Mucosa of rectum (tissue), 2 donors: ENCODE measurements at regions not wholly inside any gene's neighbourhood (a gene's known extent, or its start where the extent isn't known, plus 50 kb on each side); places are given as distances from the start of the nearest gene placed in this dataset.

Experiments used
- H3K27ac ChIP-seq, 2 donors: one replicate each; pipeline ENCODE4 v1.7.0; 2013; ENCODE audit warnings: inconsistent platforms in 2 of 2, low read depth in 2 of 2, low read length in 2 of 2
- H3K27me3 ChIP-seq, 2 donors: one replicate each; pipeline ENCODE4 v1.7.0; 2013; ENCODE audit warnings: low read length in 2 of 2; ENCODE audit not compliant: control insufficient read depth in 2 of 2, insufficient read depth in 2 of 2
- H3K36me3 ChIP-seq, 2 donors: one replicate each; pipeline ENCODE4 v1.7.0; 2013; ENCODE audit warnings: low read length in 2 of 2; ENCODE audit not compliant: control insufficient read depth in 2 of 2, insufficient read depth in 2 of 2
- H3K4me1 ChIP-seq, 2 donors: one replicate each; pipeline ENCODE4 v1.7.0; 2013; ENCODE audit warnings: low read length in 2 of 2, mild to moderate bottlenecking in 1 of 2; ENCODE audit not compliant: control insufficient read depth in 2 of 2, insufficient read depth in 2 of 2
- H3K4me3 ChIP-seq, 2 donors: one replicate each; pipeline ENCODE4 v1.7.0; 2013; ENCODE audit warnings: low read length in 2 of 2
- H3K9ac ChIP-seq, 2 donors: one replicate each; pipeline ENCODE4 v1.7.0; 2013; ENCODE audit warnings: low read length in 2 of 2, low read depth in 1 of 2, mild to moderate bottlenecking in 1 of 2
- H3K9me3 ChIP-seq, 2 donors: one replicate each; pipeline ENCODE4 v1.7.0; 2013; ENCODE audit warnings: low read length in 2 of 2; ENCODE audit not compliant: control insufficient read depth in 2 of 2
- donor health status: healthy.
- donor health status: Normal muscosa, but diverticular disease.

DNA sequence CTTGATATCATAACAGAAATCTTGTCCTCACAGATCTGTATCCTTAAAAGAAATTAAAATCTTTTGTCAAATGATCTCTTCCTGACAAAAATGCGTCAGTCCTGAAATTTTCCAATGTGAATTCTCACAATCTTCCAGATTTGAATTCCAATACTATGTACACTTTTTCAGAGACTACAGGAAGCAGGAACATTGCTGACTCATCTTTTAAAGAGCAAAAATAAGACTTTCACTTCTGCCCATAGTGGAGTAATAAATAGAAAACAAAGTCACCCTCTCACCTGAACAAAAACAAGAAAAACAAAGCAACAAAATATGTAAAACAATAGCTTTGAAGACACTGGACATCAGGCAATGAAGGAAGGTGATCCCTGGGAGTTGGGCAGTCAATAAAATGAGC is 167.0 kb upstream of the IPO5 start:
- H3K4me3 ChIP-seq = no peak overlapping the region
- H3K27ac ChIP-seq = no peak overlapping the region
- H3K4me1 ChIP-seq = no peaks in the 10 kb centered on the region
- no peaks in the 10 kb centered on the region for H3K36me3 ChIP-seq
- H3K27me3 ChIP-seq = no peaks in the 10 kb centered on the region
- peaks cover 0 to 4% of the 10 kb centered on the region in 2 donors for H3K9me3 ChIP-seq
- H3K9ac ChIP-seq = no peak overlapping the region

DNA sequence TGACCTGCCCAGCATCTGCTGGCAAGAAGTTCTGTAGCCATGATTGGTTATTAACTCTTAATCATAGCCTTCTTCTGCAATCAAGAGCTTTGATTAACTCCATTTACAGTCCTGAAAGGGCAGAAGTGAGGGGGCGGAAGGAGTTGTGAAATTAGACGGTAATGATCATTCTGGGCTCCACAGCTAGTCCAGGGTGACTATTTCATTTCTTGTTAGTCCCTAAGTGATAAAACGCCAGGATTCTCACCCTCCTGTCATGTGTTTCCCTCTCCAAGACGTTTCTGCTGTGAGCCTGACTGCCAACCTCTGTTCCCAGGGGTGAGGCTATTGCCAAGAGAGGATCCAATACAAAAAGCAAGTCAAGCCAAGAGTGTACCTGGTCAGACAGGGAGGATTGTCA is 155.9 kb upstream of the IPO5 start:
- H3K27me3 ChIP-seq = no peaks in the 10 kb centered on the region
- peaks cover 0 to 6% of the 10 kb centered on the region in 2 donors for H3K9me3 ChIP-seq
- no peaks in the 10 kb centered on the region for H3K4me1 ChIP-seq
- no peaks in the 10 kb centered on the region for H3K36me3 ChIP-seq
- no peak overlapping the region for H3K4me3 ChIP-seq
- no peak overlapping the region for H3K27ac ChIP-seq
- H3K9ac ChIP-seq = no peak overlapping the region

DNA sequence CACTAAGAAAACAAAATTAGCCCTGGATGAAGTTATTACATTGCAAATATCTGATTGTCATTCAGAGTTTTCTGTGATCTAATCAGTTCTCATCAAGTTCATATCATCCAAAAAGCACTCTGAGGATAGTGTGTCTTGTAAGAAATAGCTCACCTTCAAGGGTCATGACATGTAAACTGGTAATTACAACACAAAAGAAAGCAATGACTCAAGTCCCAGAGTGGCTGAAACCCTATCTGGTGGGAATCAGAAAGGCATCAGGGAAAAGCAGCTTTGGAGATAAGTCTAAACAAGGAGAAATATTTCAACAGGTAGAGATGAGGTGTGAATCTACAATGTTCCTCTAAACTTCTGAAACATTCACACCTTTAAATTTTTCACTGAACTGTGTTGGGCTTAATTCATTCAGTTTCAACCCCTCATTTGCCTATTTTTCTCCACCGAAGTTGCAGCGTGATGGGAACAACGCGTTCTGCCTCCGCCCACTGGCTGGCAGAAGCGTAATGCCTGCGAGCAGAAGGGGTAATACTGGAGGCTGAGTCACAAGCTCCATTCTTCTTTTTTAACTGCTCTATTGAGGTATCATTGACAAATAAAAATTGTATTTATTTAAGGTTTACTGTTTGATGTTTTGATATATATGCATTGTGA is 155.2 kb upstream of the IPO5 start:
- no peak overlapping the region for H3K4me3 ChIP-seq

DNA sequence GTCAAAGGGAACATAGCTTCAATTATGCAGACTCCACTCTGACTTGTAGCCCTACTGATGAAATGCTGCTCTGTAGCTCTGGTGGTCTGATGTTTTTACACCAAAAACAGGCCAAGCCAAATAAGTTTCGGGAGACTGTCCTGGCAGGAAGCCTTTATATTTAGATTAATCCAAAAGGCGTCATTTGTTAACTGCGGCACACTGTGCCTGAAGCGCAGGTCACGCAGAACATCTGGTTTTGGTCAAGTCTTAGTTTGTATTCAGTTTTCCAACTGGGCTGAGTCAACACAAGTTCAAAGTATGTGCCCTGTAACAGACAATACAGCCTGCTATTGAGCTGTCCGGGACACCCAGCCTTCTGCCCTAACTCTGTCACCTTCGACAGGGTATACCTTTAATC is 154.6 kb upstream of the IPO5 start:
- H3K4me1 ChIP-seq = no peaks in the 10 kb centered on the region

More for the DNA sequence above, 155.2 kb upstream of the IPO5 start:
- H3K27ac ChIP-seq = no peak overlapping the region
- no peak overlapping the region for H3K9ac ChIP-seq
- H3K4me1 ChIP-seq = no peaks in the 10 kb centered on the region
- no peaks in the 10 kb centered on the region for H3K27me3 ChIP-seq
- no peaks in the 10 kb centered on the region for H3K36me3 ChIP-seq
- H3K9me3 ChIP-seq = peaks cover 0 to 4% of the 10 kb centered on the region in 2 donors

DNA sequence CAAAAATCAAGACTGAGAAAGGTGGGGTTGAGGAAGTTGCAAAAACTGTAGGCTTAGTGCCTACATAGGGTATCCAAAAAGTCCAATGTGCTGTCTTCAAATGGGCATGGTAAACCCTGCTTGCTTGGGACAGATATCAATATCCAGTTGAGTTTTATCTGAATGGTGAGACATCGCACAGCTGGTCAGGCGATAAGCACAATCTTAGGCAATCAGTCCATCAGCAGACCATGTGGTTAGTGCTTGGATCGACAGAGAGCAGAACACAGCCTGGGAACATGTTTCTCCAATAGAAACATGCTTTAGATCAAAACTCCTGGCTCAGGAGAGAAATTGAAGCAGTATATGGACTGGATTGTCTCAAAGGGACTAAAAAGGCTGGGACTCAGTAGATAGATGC is 151.3 kb upstream of the IPO5 start:
- no peak overlapping the region for H3K27ac ChIP-seq
- no peak overlapping the region for H3K4me3 ChIP-seq
- no peaks in the 10 kb centered on the region for H3K27me3 ChIP-seq
- H3K36me3 ChIP-seq = no peaks in the 10 kb centered on the region
- H3K9me3 ChIP-seq = no peaks in the 10 kb centered on the region
- no peaks in the 10 kb centered on the region for H3K4me1 ChIP-seq
- no peak overlapping the region for H3K9ac ChIP-seq

More for the DNA sequence above, 154.6 kb upstream of the IPO5 start:
- Histone ChIP-seq H3K27ac (no peak overlapping the region), H3K27me3 (no peaks in the 10 kb centered on the region), H3K4me3 (no peak overlapping the region), H3K36me3 (no peaks in the 10 kb centered on the region), H3K9me3 (no peaks in the 10 kb centered on the region), H3K9ac (no peak overlapping the region)

DNA sequence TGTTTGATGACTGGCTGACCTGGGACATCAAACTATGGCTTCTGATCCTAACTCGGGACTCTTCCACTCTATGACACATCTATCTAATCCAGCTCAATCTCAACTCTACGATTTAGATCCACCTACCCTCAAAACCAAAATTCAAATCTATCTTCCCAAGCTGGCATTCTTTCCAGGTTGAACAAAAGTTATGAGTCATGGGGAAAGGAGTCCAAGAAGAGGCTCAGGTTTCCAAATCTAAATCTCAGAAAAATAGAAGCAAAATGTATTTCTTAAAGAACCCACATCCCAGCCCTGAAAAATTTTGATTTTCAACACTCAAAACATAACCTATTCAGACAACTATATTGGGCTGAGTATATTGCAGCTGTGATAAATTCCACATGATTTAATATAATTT is 143.9 kb upstream of the IPO5 start:
- Histone ChIP-seq H3K9me3 (no peaks in the 10 kb centered on the region), H3K9ac (no peak overlapping the region), H3K36me3 (no peaks in the 10 kb centered on the region), H3K27ac (no peak overlapping the region), H3K27me3 (no peaks in the 10 kb centered on the region), H3K4me3 (no peak overlapping the region), H3K4me1 (no peaks in the 10 kb centered on the region)

DNA sequence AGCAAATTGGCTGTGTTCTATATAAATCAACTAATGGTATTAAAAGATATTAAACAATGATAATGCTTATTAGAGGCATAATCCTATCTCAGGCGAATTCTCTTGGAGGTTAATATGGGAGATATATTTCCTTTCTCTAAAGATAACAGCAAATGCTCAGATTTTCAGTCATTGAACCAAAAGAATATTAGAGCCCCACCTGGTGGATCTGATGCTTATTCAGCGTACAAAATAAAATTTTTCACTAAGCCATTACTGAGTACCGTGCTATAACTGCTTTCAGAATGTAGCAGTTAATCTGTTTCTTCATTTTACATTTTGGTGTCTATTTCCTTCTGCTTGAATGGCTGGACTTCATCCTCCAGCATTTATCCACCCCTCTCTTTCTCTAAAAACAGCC is 143.3 kb upstream of the IPO5 start:
- Histone ChIP-seq H3K9me3 (no peaks in the 10 kb centered on the region), H3K27me3 (no peaks in the 10 kb centered on the region), H3K4me3 (no peak overlapping the region), H3K36me3 (no peaks in the 10 kb centered on the region), H3K27ac (no peak overlapping the region), H3K4me1 (no peaks in the 10 kb centered on the region), H3K9ac (no peak overlapping the region)

DNA sequence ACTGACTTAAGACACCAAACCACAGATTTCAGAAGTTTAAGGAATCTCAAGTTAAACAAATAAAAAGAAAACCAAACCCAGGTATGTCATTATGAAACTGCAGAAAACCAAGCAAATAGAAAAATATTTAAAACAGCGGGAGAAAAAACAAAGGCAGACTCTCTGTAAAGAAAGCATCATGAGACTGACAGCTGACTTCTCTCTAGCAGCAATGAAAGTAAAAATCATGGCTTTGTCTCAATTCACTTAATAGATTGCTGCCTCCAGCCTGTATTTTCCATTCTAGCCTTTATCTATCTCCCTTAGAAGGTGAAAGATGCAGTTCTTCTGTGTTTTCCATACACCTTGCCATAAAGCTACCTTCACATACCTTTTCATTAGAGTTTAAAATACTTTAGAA is 131.1 kb upstream of the IPO5 start:
- Histone ChIP-seq H3K9me3 (no peaks in the 10 kb centered on the region), H3K4me3 (no peak overlapping the region), H3K27me3 (no peaks in the 10 kb centered on the region), H3K27ac (no peak overlapping the region), H3K4me1 (no peaks in the 10 kb centered on the region), H3K36me3 (no peaks in the 10 kb centered on the region), H3K9ac (no peak overlapping the region)

DNA sequence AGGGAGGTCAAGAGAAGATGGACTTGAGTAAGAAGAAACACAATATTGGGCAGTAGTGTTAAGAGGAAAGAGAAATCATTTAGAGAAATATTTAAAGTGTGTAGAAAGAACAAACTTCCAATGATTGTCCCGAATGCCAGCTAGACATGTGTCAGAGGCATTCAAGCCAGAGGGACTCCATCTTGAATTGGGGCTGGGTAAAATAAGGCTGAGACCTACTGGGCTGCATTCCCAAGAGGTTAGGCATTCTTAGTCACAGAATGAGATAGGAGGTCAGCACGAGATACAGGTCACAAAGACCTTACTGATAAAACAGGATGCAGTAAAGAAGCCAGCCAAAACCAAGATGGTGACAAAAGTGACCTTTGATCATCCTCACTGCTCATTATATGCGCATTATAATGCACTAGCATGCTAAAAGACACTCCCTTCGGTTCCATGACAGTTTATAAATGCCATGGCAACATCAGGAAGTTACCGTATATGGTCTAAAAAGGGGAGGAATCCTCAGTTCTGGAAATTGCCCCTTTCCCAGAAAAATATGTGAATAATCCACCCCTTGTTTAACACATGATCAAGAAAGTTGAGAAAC is 127.0 kb upstream of the IPO5 start:
- Histone ChIP-seq H3K9ac (no peak overlapping the region), H3K27ac (no peak overlapping the region), H3K4me3 (no peak overlapping the region), H3K27me3 (peaks cover 0 to under 1% of the 10 kb centered on the region in 2 donors), H3K9me3 (no peaks in the 10 kb centered on the region), H3K4me1 (no peaks in the 10 kb centered on the region), H3K36me3 (no peaks in the 10 kb centered on the region)

DNA sequence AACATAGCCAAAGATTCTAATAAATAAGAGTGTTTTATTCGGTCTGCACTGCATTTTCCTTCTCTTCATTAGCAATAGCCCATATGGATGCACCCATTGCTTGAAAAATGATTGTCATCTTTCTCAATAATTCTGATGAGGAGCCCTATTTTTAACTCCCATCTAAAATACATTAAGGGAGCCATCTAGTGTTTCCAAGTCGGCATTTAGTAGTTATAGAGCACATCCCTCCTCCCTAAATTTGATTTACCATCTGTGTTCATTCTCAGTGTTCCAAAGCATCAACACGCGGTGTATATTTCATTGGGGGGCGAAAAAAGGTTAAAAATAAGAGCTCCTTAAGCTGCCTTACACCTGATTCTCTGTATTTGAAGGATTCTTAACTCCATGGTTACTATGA is 119.2 kb upstream of the IPO5 start:
- no peaks in the 10 kb centered on the region for H3K4me1 ChIP-seq
- H3K27ac ChIP-seq = no peak overlapping the region
- no peak overlapping the region for H3K4me3 ChIP-seq
- no peak overlapping the region for H3K9ac ChIP-seq
- H3K27me3 ChIP-seq = peaks cover 0 to 2% of the 10 kb centered on the region in 2 donors
- H3K36me3 ChIP-seq = no peaks in the 10 kb centered on the region
- peaks cover 0 to 3% of the 10 kb centered on the region in 2 donors for H3K9me3 ChIP-seq
